ENCODE measurements at regions not wholly inside any gene's neighbourhood (a gene's known extent, or its start where the extent isn't known, plus 50 kb on each side); places are given as distances from the start of the nearest gene placed in this dataset.

DNA sequence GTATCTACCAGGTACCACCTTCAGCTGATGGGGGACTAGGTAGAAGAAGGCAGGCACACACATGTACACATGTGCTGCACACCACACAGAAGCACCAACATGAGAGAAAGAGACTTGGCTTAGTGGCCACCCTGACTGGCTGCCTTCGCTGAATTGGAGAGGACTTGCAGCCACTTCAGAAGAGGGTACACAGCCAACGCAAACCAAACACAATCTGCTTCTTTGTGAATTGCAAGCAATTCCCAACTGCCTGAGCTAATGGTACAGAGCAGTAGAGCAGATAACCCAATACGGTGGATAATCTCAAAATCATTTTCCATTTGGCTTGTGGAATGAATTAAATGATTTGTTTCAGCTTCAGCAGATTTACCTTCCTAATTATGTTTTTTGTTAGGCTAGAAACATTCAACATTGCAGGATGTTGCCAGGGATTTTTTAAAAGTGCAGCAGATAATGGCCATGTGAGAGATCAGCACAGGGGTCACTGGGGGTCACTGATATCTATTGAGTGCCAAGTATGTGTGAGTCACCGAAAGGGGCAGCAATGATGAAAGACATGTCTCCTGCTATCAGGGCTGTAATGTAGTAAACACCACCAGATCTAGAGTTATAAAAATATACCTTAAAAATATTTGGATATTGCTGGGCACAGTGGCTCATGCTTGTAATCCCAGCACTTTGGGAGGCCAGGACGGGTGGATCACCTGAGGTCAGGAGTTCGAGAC is 652.6 kb downstream of the BCL11A start:
- no peak overlapping the region for H3K27ac Mint-ChIP-seq
- no peaks in the 10 kb centered on the region for H3K4me1 Mint-ChIP-seq (ENCODE audit: low read depth)
- no peaks in the 10 kb centered on the region for H3K36me3 Mint-ChIP-seq (ENCODE audit: low read depth)
- H3K27me3 Mint-ChIP-seq (ENCODE audit: low read depth): no peaks in the 10 kb centered on the region
- H3K4me3 Mint-ChIP-seq: no peak overlapping the region
- H3K9me3 Mint-ChIP-seq: no peaks in the 10 kb centered on the region

DNA sequence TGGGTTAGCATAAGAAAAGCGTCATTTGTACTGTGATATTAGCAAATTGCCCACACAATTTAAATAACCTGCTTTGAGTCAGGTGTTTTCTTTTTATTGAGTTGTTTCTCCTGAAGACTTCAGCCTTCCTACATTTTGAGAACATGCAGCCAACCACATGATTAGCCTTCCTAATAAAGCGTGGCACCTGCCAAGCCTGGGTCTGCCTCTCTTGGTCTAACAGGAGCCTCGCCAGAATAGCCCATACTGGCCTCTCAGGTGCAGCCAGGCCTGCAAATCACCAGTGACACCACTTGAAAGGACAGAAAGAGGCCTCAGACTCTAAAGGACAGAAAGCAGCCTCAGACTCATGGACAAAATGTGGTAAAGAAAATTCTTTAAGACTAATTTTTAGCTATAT is 653.8 kb downstream of the BCL11A start:
- Mint-ChIP-seq H3K4me1 (ENCODE audit: low read depth) (no peaks in the 10 kb centered on the region), H3K27ac (no peak overlapping the region), H3K27me3 (ENCODE audit: low read depth) (no peaks in the 10 kb centered on the region), H3K4me3 (no peak overlapping the region), H3K9me3 (no peaks in the 10 kb centered on the region), H3K36me3 (ENCODE audit: low read depth) (no peaks in the 10 kb centered on the region)

DNA sequence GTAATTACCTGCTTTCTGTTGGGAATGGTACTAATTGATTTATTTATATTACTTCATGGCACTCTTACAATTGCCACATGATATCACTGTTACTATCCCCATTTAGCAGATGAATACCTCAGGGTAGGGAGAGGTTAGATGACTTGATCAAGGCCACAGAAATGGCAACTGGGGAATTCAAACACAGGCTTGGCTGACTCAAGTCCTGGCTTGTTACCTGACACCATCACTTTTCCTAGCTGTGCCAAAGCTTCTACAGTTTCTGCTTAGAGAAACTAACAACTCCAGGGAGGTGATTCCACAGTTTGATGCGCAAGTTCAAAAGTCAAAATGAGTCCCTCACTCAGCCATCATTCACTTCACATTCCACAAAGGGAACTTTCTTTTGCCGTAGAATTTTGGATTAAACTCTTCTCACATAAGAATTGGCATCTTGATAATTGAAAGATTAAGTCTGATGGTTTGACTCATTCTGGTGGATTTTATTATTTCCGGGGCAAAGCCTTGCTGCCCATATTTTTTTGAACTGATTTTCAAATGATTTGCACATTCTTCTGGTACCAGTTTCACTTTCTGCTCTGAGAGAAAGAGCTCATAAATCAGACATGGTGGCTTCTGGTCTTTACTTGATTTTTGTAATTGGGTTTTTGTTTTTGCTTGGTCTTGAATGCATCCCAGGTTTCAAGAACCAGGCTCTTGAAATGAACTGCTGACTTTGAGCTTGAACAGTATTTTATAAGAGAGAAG is 656.8 kb downstream of the BCL11A start:
- Mint-ChIP-seq H3K9me3 (no peaks in the 10 kb centered on the region), H3K27me3 (ENCODE audit: low read depth) (no peaks in the 10 kb centered on the region), H3K4me1 (ENCODE audit: low read depth) (no peaks in the 10 kb centered on the region), H3K4me3 (no peak overlapping the region), H3K36me3 (ENCODE audit: low read depth) (no peaks in the 10 kb centered on the region), H3K27ac (no peak overlapping the region)

DNA sequence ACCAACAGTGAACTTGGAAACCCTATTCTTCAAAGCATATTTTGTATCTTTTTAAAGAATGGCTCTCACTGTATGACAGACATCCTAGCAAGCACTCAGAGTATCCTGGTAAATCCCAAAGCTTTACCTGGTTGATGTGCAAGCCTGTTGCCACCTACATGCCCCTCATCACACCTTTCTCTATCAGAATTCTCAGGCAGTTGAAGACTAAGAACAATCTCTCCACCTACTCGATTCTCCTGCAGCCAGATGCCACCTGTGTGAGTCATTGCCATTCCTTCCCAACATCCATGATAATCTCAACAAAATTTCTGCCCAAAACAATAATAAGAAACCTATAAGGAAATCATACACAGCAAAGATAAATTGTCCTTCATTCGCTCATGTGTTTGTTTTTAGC is 659.8 kb downstream of the BCL11A start:
- Mint-ChIP-seq H3K27me3 (ENCODE audit: low read depth) (peaks cover 4% of the 10 kb centered on the region), H3K36me3 (ENCODE audit: low read depth) (no peaks in the 10 kb centered on the region), H3K9me3 (no peaks in the 10 kb centered on the region), H3K4me3 (no peak overlapping the region), H3K4me1 (ENCODE audit: low read depth) (no peaks in the 10 kb centered on the region), H3K27ac (no peak overlapping the region)

DNA sequence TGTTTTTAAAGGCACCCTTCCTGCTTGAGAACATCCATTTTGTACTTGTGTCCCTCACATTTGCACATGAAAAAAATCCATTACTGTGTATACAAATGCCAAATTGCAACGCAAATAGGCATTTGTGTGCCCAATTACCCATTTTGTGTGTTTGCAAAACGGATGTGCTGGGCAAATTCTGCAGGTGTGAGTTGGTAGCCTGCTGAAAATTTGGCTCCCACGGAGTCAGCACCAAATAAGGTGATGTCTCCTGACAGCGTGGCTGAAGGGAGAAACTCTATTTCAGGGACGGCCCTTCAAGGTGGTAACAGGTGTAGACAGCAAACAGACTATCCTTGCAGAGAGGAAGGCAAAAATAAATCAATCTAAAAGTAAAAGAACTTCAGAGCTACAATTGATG is 661.1 kb downstream of the BCL11A start:
- H3K9me3 Mint-ChIP-seq: no peaks in the 10 kb centered on the region
- peaks cover 15% of the 10 kb centered on the region for H3K27me3 Mint-ChIP-seq (ENCODE audit: low read depth)
- H3K36me3 Mint-ChIP-seq (ENCODE audit: low read depth): no peaks in the 10 kb centered on the region
- H3K27ac Mint-ChIP-seq: no peak overlapping the region
- no peak overlapping the region for H3K4me3 Mint-ChIP-seq
- H3K4me1 Mint-ChIP-seq (ENCODE audit: low read depth): peaks cover 11% of the 10 kb centered on the region

DNA sequence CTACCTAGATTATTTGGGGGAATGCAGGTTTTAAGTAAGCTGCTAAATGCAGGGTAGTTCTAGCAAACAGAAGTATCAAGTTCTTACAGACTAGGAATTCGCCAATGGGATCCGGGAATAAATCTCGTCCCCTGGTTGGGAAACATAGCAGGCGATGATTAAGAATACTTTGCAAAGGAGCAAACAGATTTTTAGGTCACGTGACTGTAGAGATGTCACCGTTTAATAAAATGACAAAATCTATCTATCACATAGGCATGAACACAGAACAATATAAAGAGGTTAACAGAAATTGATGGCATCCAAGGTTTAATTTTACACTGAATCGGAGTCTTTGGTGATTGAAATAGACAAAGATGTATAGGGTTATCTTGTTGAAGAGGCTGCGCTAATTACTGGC is 664.1 kb downstream of the BCL11A start:
- H3K36me3 Mint-ChIP-seq (ENCODE audit: low read depth): no peaks in the 10 kb centered on the region
- no peaks in the 10 kb centered on the region for H3K9me3 Mint-ChIP-seq
- peaks cover 22% of the 10 kb centered on the region for H3K4me1 Mint-ChIP-seq (ENCODE audit: low read depth)
- H3K4me3 Mint-ChIP-seq: no peak overlapping the region
- no peak overlapping the region for H3K27ac Mint-ChIP-seq
- peaks cover 23% of the 10 kb centered on the region for H3K27me3 Mint-ChIP-seq (ENCODE audit: low read depth)

DNA sequence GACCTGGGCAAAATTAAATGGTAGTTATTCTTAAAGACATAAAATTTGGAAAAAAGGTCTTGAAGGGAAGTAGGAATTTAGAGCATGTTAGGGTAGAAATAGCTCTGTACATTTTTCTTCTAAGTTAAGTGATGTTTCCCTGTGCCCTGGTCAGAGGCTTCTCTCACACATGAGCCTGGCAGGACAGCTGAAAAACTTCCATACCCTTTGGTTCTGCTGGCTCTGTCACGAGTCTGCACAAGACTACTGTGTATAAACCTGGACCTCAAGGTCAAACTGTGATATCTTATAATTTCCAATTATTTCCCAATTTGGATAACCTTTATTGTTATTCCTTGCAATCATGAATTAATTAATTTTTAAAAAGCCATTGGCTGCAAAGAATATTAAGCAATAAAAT is 664.7 kb downstream of the BCL11A start:
- no peaks in the 10 kb centered on the region for H3K9me3 Mint-ChIP-seq
- no peaks in the 10 kb centered on the region for H3K36me3 Mint-ChIP-seq (ENCODE audit: low read depth)
- no peak overlapping the region for H3K4me3 Mint-ChIP-seq
- peaks cover 22% of the 10 kb centered on the region for H3K4me1 Mint-ChIP-seq (ENCODE audit: low read depth)
- peaks cover 23% of the 10 kb centered on the region for H3K27me3 Mint-ChIP-seq (ENCODE audit: low read depth)
- H3K27ac Mint-ChIP-seq: no peak overlapping the region

DNA sequence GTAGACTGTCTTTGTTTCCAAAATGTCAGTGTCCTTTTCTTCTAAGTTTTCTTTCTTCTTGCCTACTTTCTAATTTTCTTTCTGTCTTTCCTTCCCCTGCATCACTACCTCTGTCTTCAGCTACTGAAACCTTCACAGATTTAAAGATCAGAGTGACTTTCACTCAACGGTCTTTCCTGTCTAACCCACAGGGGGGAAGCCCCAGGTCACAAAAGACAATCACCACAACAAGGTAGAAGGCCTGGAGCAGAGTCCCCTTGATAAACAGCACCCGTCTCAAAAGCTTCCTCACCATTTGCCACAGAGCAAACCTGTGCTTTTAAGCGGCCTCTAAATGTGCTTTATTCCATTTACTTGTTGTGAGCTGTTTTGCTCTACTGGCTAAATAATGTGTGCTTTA is 665.4 kb downstream of the BCL11A start:
- no peaks in the 10 kb centered on the region for H3K9me3 Mint-ChIP-seq
- H3K4me3 Mint-ChIP-seq: no peak overlapping the region
- peaks cover 22% of the 10 kb centered on the region for H3K4me1 Mint-ChIP-seq (ENCODE audit: low read depth)
- H3K36me3 Mint-ChIP-seq (ENCODE audit: low read depth): no peaks in the 10 kb centered on the region
- no peak overlapping the region for H3K27ac Mint-ChIP-seq
- peaks cover 23% of the 10 kb centered on the region for H3K27me3 Mint-ChIP-seq (ENCODE audit: low read depth)

DNA sequence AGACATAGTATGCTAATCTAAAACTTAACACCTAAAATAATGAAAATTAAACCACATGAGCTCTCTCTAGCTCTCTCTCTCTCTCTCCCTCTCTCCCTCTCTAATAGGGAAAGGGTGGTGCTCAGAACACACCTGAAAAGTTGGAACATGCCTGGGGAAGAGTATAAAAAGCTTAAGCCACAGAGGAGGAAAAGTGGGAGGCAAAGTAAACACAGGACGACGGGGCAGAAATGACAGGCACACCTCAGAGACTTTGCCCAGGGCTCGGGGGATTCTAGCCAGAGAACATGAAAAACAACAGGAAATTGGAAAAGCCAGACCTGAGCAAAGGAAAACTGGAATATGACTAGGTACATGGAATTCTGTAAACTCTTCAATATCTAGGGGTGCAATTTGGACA is 666.1 kb downstream of the BCL11A start:
- Mint-ChIP-seq H3K9me3 (no peaks in the 10 kb centered on the region), H3K4me1 (ENCODE audit: low read depth) (peaks cover 22% of the 10 kb centered on the region), H3K4me3 (no peak overlapping the region), H3K27me3 (ENCODE audit: low read depth) (peaks cover 23% of the 10 kb centered on the region), H3K27ac (no peak overlapping the region), H3K36me3 (ENCODE audit: low read depth) (no peaks in the 10 kb centered on the region)

DNA sequence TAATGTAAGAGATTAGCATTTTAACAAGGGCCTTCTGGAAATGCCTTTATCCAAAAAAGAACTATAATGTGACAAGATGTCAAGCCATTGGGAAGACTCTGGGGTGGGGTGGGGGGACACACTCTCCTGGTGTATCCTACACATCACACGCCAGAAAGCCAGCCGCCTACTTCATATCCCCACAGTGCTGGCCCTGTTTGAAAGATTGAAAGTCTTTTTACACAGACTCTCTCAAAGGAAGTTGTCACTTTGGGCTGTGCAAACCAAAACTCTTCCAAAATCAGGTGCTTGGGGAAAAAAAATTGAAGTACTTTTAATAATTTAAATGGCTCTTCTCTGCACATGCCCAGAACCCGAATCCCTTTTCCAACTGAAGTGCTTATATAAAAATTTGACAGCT is 666.7 kb downstream of the BCL11A start:
- Mint-ChIP-seq H3K27ac (no peak overlapping the region), H3K27me3 (ENCODE audit: low read depth) (peaks cover 23% of the 10 kb centered on the region), H3K4me1 (ENCODE audit: low read depth) (peaks cover 22% of the 10 kb centered on the region), H3K4me3 (no peak overlapping the region), H3K36me3 (ENCODE audit: low read depth) (no peaks in the 10 kb centered on the region), H3K9me3 (no peaks in the 10 kb centered on the region)

DNA sequence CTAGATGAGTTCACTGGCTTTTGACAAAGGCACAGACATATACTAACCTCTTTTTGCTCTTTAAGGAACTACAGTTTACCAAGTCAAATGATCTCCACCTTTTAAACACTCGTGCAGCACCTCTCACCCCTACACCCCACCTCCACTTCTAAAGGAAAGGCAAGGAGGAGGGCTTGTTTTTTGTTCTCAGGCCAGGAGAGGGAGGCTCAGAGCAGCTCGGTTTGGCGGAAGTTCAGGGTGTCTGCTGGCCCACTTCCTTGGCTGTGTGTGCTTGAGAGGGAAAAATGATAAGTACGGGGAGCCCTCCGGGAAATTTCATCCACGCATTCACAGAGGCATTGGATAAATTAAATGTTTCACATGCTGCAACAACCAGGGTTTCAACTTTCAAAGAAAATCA is 667.9 kb downstream of the BCL11A start:
- no peak overlapping the region for H3K27ac Mint-ChIP-seq
- H3K9me3 Mint-ChIP-seq: no peaks in the 10 kb centered on the region
- no peak overlapping the region for H3K4me3 Mint-ChIP-seq
- H3K36me3 Mint-ChIP-seq (ENCODE audit: low read depth): no peaks in the 10 kb centered on the region
- peaks cover 23% of the 10 kb centered on the region for H3K27me3 Mint-ChIP-seq (ENCODE audit: low read depth)
- peaks cover 22% of the 10 kb centered on the region for H3K4me1 Mint-ChIP-seq (ENCODE audit: low read depth)

DNA sequence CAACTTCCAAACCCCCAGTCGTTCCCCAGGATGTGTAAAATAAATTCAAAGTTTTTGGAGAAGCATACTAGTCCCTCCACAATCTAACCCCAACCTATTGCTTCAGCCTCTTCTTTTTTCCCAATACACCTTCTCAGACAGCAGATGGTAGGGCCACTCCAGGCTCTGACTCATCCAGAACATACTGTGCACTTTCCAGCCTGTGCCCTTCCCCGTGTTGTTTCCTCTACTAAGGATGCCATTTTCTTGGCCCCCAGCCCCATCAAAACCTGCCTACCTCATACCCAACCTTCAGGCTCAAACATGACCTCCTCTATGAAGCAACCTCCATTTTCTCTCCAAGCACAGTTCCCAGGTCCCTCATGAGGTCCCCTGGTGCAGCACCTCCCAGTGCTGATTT is 669.3 kb downstream of the BCL11A start:
- Mint-ChIP-seq H3K9me3 (no peaks in the 10 kb centered on the region), H3K27ac (no peak overlapping the region), H3K36me3 (ENCODE audit: low read depth) (no peaks in the 10 kb centered on the region), H3K27me3 (ENCODE audit: low read depth) (peaks cover 19% of the 10 kb centered on the region), H3K4me1 (ENCODE audit: low read depth) (peaks cover 22% of the 10 kb centered on the region), H3K4me3 (no peak overlapping the region)

DNA sequence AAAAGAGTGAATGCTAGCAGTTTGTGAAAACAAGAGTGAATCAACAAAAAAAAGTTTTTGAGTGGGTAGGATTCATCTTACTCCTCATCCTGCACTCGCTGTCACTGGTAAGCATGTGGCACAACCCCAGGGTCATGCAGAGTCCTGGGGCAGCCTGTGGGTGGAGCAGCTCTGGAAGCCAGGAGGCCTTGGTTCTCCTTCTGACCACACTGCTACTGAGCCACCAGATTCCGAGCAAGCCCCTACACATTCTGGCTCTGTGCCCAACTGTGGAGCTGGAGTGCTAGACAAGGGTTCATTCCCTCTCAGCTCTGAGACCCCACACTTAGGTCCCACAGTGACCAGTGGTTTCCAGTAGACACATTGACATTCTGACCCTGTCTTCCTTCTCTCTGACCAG is 670.6 kb downstream of the BCL11A start:
- Mint-ChIP-seq H3K36me3 (ENCODE audit: low read depth) (no peaks in the 10 kb centered on the region), H3K4me3 (no peak overlapping the region), H3K27me3 (ENCODE audit: low read depth) (peaks cover 12% of the 10 kb centered on the region), H3K27ac (no peak overlapping the region), H3K4me1 (ENCODE audit: low read depth) (peaks cover 16% of the 10 kb centered on the region), H3K9me3 (no peaks in the 10 kb centered on the region)

DNA sequence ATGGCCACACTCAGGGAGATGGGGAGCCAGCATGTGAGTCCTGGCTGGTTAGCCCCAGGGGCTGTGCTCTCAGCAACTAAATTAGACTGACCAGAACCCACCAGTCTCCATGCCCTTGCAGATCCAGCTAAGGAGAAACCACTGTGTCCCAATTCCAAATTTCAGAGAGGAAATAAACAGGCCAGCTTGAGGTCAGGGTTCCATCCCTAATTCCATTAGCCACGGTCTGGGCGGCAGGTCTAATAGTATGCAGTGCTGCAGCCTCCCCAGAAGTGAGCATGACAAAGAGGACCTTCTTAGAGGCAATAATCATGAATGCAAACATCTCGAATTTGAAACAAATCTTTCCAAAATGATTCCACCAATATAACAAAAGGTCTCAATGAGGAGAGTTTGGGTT is 671.2 kb downstream of the BCL11A start:
- Mint-ChIP-seq H3K9me3 (no peaks in the 10 kb centered on the region), H3K27ac (no peak overlapping the region), H3K4me1 (ENCODE audit: low read depth) (peaks cover 10% of the 10 kb centered on the region), H3K4me3 (no peak overlapping the region), H3K27me3 (ENCODE audit: low read depth) (peaks cover 7% of the 10 kb centered on the region), H3K36me3 (ENCODE audit: low read depth) (no peaks in the 10 kb centered on the region)

DNA sequence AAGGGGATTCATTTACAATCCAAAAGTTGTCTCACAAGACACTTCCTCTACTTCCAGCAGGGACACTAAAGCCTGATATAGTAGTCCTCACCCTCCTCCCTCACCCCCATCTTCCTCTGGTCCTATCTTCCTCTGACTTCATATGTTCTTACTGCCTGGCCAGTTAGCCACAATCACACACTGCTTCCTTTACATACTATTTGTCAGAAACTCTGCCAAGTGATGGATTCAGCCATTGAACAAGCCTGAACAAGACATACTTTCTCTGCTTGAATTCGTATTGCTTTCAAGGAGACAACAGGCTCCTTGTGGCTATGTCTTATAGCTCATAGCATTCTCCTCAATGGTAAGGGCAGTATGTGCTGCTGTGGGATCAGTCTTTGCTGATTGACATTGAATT is 672.2 kb downstream of the BCL11A start:
- Mint-ChIP-seq H3K4me3 (no peak overlapping the region), H3K27me3 (ENCODE audit: low read depth) (peaks cover 5% of the 10 kb centered on the region), H3K27ac (no peak overlapping the region), H3K36me3 (ENCODE audit: low read depth) (no peaks in the 10 kb centered on the region), H3K9me3 (no peaks in the 10 kb centered on the region), H3K4me1 (ENCODE audit: low read depth) (peaks cover 5% of the 10 kb centered on the region)

Data from T-helper 1 cell treated with Interleukin-12 subunit alpha and Interleukin-12 subunit beta and Interleukin-4 antibody, amounts not matched to agents 30 μg/mL and 1 μg/mL, for 36 hours (primary cell).